ENCODE measurements at regions not wholly inside any gene's neighbourhood (a gene's known extent, or its start where the extent isn't known, plus 50 kb on each side); places are given as distances from the start of the nearest gene placed in this dataset.

GRCh38 chr1:219467524-219467923 lies 145.4 kb downstream of the ZC3H11B start:
- DNase-seq = no peak

DNA sequence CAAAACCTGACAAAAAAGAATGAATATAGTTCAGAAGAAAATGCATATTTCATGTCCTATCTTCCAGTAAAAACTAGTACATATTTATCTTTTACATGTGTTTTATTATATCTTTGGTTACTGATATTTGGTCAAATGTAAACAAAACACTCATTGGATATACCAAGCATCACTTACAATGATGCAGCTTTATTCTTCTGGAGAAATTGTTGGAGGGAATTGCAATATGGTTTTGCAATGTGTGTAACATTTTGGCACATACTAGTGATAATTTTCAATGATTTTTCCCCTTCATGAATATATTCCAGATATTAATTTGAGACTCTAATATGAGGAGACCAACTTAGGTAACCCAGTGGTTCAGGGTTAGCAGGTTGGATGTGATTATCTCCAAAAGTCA lies 146.1 kb downstream of the ZC3H11B start:
- no peak for DNase-seq

DNA sequence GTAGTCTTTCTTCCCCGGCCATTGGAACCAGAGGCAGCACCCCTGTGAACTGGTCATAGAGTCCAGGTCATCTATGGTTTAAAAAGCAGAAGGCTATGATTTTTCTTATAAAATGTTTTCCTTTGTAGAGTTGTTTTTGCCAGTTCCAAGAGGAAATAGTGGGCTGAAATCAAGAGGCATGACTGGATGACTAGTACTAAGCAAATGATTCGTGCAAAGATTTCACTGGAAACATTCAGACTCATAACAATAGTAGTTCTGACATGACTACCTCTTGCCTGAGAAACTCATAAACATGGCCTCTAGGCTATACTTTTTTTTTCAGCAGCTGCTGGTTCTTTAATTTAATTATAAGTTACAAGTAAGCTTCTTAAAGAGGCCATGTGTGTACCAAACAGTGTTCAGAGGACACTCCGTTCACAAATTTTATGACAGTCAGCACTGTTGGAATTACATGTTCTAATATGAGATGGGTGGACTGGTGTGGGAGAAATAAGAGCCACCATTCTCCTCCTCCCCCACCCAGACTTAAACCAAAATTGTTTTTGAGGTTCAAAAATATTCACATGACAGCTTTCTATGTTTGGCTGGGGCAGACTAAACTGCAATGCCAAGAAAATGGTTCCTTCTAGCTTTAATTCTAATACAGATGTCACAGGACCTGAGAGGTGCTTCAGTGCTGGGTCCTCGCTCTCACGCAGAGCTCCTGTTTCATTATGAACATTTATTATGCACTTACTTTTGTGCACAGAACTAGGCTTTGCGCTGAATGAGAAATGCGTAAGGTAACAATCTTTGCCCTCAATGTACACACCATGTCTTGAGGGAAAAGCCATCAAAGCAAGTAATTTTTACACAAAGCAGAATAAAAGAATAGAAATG lies 147.5 kb downstream of the ZC3H11B start:
- no peak for DNase-seq

GRCh38 chr1:219463636-219464035 lies 149.3 kb downstream of the ZC3H11B start:
- DNase-seq = no peak

DNA sequence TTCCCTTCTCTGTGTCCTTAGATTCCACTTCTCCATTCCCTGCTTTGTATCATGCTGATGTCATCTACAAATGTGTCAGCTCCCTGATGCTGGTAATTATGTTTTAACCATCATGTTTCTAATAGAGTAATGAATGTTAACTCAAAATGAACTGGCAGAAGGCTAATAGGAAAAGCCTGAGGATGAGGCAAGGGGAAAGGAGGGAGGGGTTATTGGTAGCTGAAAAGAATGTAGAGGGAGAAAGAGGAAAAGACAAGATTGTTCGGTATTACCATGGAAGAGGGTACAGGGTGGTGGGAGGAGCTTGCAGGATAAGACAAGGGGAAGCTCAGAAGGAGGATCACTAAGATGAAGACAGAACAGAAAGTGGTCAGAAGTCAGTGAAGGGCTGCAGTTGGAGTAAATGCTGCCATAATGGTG lies 150.9 kb downstream of the ZC3H11B start:
- no peak for DNase-seq

DNA sequence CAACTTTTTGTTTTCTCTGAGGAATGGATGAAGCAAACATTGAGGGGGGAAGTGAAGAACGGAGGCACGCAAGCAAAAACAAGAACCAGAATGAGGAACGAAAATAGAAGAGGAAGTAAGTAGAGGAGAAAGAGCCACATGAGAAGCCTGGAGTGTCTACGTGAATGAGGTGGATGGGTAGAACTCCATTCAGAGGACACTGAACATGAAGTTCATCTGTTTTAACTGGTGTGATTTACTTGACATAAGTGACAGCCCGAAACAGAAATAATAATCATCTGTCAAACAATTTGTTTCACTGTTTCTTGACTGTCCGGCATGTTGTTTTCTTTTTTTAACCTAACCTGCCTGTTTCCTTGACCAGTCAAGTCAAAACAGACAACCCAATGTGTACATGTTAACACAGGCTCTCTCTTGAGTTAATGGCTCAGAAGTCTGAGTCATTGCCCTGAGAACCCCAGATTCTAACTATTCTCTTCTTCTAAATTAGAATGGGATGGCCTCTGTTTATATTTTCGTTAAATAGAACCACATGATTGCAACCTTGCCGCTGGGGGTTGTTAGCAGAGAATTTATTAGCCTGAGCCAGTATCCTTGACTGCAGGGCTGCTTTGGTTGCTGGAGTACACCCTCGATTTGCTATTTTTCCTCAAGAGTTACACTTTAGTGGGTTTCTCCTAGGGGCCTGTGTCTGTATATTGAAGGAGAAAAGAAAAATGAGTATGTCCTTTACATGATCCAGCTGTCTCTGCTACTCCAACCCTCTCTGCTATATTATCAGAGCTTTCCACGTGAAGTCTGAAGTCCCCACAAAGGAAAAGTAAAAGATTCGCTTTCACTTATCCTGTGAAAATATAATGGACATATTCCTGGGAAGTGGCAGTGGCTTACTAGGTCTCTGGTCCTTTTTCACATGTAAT lies 151.7 kb downstream of the ZC3H11B start:
- DNase-seq = no peak

DNA sequence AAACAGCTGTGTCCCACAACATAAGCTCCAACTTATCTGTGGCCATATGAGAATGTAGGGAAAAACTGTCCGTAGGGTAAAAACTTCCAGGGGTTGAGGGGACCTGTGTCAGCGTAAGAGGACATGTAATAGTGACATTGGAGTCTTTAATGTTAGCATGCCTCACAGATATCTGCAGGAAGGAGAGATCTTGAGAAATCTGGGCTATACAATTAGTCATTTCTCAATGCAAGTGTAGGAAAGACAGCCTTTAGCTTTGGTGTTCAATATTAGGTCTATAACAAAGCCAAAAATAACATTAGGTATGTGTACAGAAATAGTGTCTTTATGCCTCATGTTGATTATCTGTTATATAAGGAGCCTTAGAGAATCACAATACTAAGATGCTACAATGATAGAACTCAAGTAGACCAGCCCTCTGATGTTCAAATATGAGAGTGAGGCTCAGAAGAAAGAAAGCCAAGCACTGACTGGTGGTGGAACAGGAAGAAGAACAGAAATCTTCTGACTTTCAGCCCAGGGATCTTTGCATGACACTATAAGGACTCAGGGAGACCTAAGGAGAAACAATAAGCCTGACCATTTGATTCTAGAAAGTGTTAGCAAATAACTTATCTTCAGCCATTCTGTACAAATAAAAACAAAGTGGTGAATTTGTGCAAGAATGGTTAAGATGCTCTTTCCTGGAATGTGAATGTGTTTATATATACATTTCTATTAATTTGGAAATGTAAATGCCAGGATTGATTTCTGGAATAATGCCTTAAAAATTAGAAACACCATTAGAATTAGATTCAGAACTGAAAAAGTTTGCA lies 152.6 kb downstream of the ZC3H11B start:
- DNase-seq = no peak

- no peak for DNase-seq
These were observed 153.4 kb downstream of the ZC3H11B start for GRCh38 chr1:219459351-219460080.

DNA sequence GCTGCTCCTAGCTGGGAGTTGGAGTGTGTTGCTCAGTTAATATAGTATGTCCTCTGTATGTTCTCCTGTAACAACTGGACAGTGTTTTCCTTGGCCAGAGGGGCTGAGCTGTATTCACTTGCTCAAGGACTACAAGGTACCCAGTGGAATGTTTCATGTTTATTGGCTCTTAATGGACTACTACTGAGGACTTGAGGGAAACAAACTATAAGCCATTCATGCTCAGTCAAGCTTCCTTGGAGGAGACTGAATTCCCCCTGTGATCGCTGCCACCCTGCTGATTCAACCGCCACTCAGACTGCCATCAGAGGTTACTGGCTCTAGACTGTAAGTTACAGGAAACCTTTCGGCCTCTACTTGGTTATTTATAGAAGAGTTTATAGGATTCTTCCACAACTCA lies 166.6 kb downstream of the ZC3H11B start:
- DNase-seq = no peak

- DNase-seq = no peak
These were observed 167.0 kb downstream of the ZC3H11B start for GRCh38 chr1:219445864-219446263.

DNA sequence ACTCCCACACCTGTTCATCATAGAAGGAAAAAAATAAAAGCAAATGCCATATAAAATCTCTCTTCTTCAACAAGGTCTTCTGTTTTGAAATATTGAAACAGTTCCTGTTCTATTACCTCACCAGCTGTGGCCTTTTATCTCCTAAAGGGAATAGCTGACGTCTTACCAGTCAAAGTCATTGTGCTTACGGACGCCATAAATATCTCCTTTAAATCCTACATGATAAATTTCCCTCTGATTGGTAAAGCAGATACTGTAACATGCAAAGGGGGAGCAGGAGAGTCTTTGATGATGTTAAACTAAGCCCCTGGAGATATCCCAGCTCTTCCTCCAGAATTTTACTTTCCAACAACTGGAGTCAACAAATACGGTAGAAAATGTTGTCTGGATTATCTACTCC lies 168.4 kb downstream of the ZC3H11B start:
- no peak for DNase-seq

DNA sequence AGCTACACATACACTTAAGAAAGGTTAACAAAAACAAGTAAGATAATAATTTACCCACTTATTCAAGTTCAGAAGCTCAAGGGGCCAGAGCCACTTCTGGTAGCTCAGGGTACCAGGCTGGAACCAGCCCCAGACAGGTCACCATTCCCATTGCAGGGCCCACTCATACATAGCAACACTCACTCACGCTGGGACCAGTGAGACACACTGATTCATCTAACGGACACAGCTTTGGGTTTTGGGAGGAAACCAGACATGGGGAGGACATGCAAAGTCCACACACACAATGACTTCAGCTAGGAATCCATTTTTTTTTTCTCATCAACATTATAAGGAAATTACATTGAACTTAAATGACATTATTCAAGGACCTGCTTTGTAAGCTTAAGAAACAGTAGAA lies 169.1 kb downstream of the ZC3H11B start:
- DNase-seq = no peak

DNA sequence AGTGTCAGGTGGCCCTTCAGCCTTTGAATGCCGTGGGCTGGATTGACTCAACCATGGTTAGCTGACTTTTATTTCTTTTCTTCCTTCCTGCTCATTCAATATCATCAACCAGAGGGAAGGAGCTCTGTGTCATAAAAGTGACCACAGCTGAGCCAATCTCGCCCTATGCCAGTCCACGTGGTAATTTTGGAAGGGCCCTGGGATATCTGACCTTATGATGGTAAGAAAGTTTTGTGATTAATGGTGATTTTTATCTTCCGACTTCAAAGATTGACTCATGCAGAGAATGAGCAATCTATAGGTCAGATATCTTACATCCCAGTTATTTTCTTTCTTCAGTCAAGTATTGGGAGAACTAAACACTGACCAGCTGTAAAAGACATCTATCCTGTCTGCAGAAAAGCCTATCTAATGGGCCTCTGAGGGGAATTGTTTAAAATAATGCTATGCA lies 170.3 kb downstream of the ZC3H11B start:
- peak; percentile 12 for DNase-seq

DNA sequence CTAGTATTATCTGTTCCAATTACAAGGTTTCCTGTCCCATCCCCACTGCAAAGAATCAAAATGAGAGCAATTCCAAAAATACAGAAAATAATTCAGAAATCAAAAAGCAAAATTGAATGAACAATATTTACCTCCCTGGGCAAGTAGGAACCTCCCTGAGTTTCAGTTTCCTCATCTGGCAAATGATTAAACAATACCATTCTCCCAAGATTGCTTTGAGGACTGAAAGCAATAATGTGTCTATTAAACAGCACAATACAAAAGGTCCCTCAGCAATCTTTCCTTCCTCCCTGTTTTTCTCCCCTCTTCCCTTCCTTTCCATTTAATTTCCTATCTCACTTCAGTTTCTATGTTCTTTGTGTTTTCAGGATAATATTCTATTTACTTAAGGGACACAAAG lies 171.0 kb downstream of the ZC3H11B start:
- DNase-seq = no peak

DNA sequence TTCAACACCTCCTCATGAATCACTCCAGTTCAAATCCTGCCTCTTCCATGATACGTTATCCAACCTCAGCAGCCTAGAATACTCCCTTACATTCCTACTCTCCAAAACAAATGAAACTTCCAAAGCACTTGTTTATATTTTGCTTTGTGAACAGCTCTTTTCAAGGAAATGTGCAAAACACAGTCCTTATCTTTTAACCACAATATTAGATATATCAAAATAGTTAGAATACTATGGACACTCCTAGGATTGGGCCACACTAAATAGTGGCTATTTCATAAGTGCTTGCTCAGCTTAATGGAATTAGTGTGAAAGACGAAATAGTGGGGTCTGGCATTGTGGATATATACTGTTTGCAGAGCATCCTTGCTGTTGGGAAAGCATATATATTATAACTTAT lies 173.5 kb downstream of the ZC3H11B start:
- no peak for DNase-seq

- peak; percentile 48 for DNase-seq
These were observed 174.5 kb downstream of the ZC3H11B start for GRCh38 chr1:219438386-219438785.

- no peak for DNase-seq
These were observed 178.0 kb downstream of the ZC3H11B start for GRCh38 chr1:219434923-219435297.

GRCh38 chr1:219434285-219434922 lies 178.5 kb downstream of the ZC3H11B start:
- no peak for DNase-seq

DNA sequence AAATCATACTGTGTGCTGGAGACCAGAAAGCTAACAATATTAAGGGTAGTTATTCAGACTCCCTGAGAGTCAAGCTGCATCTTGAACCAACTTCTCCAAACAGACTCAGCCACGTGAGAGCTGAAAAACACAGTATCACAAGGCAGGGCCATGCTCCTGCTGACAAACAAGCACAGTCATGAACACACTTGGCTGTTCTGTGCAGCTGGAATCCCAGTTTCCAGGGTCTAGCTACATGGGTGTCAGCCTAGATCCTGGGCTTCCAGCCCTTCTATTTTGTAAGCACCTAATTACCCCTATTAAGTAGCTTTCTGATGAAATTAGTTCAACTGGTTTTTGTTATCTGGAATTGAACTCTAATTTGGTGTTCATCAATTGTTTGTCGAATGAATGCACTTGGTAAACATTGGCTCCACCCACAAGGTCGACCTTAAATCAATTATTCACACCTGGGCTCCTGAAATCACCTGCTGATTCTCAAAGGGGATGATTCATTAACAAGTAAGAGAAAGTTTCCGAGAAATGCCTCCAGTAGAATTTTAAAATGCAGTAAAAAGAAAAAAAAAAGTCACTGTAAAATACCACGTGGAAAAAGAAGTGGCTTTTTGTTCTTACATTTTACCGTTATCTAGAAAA lies 179.3 kb downstream of the ZC3H11B start:
- no peak for DNase-seq

DNA sequence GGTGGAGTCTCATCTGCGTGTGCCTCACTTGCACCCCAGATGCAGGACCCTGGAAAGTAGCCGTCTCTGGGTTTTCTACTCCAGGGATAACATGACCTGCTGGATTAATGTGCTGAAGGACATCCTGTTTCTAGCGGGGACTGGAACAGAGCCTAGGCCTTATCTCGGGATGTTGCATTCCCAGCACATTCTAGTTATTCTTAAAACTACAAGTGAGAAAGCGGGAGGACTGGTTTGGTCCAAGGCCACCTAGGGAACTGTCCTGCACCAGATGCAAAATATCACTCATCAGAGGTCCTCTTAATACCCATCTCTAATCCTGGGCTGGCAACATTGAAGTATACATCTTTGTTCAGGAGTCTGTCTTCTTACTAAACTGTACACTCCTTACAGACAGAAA lies 179.9 kb downstream of the ZC3H11B start:
- no peak for DNase-seq

DNA sequence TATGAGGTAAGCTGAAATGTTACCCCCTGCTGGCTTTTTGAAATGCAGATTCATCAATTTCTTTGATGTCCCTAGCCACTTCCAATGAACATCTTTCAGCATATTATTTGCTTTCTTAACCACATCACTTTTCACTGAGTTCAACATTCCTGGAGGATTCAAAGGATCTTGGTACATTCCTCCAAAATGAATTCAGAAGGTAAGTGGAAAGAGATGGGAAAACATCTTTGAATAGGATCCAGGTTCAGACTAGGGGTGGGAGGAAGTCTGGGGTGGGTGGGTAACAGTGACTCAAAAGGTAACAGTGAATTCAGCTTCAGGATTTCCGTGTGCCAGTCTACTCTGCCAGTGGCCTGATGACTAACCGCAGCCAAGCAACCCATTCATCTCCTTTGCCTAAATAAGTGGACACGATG lies 180.7 kb downstream of the ZC3H11B start:
- DNase-seq = peak; percentile 25

Measured in dermis blood vessel endothelial cell (primary cell).